GM21619 (cell line): ENCODE measurements at regions not wholly inside any gene's neighbourhood (a gene's known extent, or its start where the extent isn't known, plus 50 kb on each side); places are given as distances from the start of the nearest gene placed in this dataset.
"Not testable (repeated sequence)": the region's sequence is repeated elsewhere in the genome, so short reads cannot be mapped to it uniquely, and the experiment has no call there.

Source experiments
- ATAC-seq: cut with Tn5 transposase; IDR thresholded peaks from one replicate; pipeline ENCODE4 v1.9.1; 2021; ENCODE audit not compliant: unreplicated experiment

DNA sequence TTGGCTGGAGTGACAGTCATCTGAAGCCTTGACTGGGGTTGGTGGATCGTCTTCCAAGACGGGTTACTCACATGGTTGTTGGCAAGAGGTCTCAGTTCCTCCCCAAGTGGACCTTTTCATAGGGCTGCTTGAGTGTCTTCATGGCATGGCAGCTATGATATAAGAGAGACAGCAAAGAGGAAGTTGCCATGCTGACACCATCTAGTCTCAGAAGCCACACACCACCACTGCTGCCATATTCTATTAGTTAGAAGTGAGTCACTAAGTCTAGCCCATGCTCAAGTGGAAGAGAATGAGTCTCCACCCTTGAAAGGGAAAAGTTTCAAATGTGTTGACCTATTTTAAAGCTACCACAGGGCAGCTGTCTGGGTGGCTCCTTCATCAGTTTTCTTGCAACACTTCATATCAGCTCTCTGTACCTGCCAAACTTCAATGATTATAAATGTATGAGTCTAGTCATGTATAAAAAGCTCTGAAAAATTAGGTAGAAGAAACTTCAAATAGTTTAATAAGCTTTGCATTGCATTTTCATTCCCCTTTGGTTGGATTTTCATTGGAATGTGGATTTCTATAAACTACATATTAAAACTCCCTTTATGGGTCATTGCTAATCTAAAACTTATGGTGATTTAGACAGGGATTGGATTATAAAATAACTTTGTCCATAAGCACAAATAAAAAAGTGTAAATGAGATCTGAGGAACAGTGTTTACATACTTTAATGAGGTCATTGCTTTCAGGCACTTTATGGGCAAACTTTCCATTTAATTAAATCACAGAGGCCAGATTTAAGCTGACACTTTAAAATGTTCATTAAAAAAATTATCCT, 68.0 kb upstream of the ATXN3L start:
- no peak for ATAC-seq

DNA sequence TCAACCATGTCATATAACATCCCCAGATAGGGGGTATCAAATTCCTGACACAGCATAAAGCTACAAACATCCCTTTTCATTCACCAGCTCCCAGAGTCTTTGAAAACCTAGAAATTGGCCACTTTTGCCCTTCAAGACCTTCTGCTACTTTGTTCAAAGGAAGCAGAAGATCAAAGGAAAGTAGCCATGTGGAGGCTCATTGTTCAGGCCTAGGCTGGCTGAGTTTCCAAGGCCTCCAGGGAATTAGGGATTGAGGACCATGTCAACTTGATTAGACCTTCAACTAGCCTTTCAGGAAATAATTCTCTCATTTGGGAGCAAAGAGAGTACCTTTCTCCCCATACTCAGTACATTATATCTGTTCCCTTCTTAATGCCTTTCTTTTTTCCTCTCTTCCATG, 66.8 kb upstream of the ATXN3L start:
- ATAC-seq: no peak

GRCh38 chrX:13386092-13386491, 66.2 kb upstream of the ATXN3L start:
- ATAC-seq: no peak

DNA sequence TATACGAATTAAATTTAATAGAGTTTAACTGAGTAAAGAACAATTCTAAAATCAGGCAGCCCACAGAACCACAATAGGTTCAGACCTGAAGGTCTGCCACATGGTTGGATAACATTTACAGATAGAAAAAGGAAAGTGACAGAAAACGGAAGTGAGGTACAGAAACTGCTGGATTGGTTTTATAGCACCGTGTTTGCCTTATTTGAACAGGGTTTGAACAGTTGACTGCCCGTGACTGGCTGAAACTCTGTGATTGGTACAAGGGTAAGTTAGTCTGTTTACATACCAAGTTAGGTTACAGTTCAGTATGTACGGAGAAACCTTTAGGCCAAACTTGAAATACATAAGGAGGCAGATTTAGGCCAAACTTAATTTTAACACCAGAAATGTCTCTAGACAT, 64.1 kb upstream of the ATXN3L start:
- no peak for ATAC-seq

GRCh38 chrX:13381514-13381913, 61.7 kb upstream of the ATXN3L start:
- no peak for ATAC-seq

- no peak for ATAC-seq
Measured at GRCh38 chrX:13380211-13380610, 60.4 kb upstream of the ATXN3L start.

GRCh38 chrX:13378562-13379518, 59.0 kb upstream of the ATXN3L start:
- not testable (repeated sequence) for ATAC-seq

GRCh38 chrX:13377550-13377934, 57.7 kb upstream of the ATXN3L start:
- ATAC-seq: no peak

- no peak for ATAC-seq
Measured at GRCh38 chrX:13376857-13377549, 57.1 kb upstream of the ATXN3L start.

GRCh38 chrX:13375596-13375995, 55.7 kb upstream of the ATXN3L start:
- not testable (repeated sequence) for ATAC-seq

GRCh38 chrX:13374364-13374763, 54.5 kb upstream of the ATXN3L start:
- no peak for ATAC-seq

GRCh38 chrX:13373431-13374187, 53.8 kb upstream of the ATXN3L start:
- ATAC-seq: no peak

DNA sequence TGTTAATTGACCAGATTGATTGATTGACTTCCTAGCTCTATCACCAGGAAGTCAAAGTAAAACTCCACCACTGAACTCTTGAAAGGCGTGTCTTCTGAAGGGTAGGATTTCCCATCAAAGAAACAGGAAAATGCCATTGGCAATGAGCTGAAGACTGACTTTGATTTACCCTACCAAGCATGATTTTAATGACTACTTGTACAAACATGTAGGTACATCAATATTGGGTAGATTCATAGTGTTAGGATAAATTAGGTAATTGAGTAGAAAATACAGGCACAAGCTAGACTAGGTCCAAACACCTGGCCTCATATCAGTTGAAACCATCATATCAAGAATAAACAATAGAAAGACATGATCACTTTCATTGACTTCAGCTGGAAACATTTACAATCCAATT, 53.2 kb upstream of the ATXN3L start:
- no peak for ATAC-seq

DNA sequence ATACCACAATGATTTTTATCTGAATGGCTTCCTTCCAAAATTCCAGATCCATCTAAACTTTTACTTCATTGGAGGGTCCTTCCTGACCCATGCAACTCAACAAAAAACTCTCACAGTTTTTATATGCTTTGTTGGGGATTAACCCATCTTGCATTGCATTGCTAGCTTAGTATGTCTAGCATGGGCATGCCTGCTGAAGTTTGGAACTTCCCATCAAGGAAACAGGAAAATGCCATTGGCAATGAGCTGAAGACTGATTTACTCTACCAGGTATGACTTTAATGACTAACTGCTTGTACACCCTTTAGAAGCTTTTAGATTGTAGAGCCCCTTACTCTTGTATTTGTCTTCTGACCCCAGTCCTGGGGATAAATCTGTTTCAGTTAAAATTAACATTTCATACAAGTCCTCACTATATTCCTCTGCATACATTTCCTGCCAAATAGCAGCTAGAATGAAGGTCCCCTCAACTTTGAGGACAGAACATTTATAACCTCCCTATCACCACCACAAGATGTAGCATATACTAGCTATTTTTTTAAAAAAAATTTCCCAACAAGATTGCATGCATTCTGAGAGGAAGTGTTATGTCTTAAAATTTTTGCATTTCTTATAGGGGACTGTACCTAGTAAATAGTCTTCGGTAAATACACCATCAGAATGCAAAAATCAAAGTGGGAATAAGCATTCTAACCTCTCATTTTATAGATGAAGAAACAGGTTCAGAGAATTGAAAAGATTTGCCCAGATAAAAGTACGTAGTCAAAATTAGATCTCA, 52.5 kb upstream of the ATXN3L start:
- ATAC-seq: no peak

GRCh38 chrX:13371186-13371585, 51.3 kb upstream of the ATXN3L start:
- ATAC-seq: no peak

- no peak for ATAC-seq
Measured at GRCh38 chrX:13370713-13371112, 50.9 kb upstream of the ATXN3L start.
